ENCODE measurements at regions not wholly inside any gene's neighbourhood (a gene's known extent, or its start where the extent isn't known, plus 50 kb on each side); places are given as distances from the start of the nearest gene placed in this dataset.

DNA sequence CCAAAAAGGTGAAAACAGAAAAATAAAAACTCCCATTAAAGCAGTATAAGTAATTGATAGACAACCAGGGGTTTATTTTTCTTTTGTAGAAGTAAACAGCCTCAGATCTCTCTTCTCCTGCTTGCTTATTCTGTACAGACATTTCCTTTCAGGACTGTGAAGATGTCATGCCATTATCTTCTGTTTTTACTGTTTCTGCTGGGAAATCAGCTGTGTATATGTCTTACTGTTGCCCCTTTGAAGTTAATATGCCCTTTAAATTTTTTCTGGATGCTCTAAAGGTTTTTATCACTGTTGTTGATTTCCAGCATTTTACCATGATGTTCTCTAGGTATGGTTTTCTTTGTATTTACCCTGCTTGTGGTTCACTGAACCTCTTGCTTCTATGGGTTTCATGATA is 199.5 kb downstream of the NXNL2 start:
- Mint-ChIP-seq H3K9me3 (peaks cover 0 to 10% of the 10 kb centered on the region in 2 donors), H3K4me3 (no peak overlapping the region), H3K4me1 (no peaks in the 10 kb centered on the region), H3K27me3 (ENCODE audit: low read depth in 2 of 2) (peaks cover 8 to 25% of the 10 kb centered on the region in 2 donors), H3K36me3 (no peaks in the 10 kb centered on the region), H3K27ac (no peak overlapping the region)
- Histone ChIP-seq H3K9me3 (ENCODE audit: control insufficient read depth, insufficient read depth, low read length) (no peaks in the 10 kb centered on the region), H3K4me1 (ENCODE audit: control insufficient read depth, insufficient read depth, low read length) (no peaks in the 10 kb centered on the region), H3K4me3 (ENCODE audit: low read length) (no peak overlapping the region), H3K27me3 (ENCODE audit: control insufficient read depth, insufficient read depth, low read length) (no peaks in the 10 kb centered on the region), H3K36me3 (ENCODE audit: control insufficient read depth, insufficient read depth, low read length) (no peaks in the 10 kb centered on the region), H3K27ac (ENCODE audit: low read length) (no peak overlapping the region)
- ATAC-seq (no peak), DNase-seq (no peak)
- intact Hi-C loops (cut with micrococcal nuclease), result no loop called here
- TF ChIP-seq, protein P1, sequence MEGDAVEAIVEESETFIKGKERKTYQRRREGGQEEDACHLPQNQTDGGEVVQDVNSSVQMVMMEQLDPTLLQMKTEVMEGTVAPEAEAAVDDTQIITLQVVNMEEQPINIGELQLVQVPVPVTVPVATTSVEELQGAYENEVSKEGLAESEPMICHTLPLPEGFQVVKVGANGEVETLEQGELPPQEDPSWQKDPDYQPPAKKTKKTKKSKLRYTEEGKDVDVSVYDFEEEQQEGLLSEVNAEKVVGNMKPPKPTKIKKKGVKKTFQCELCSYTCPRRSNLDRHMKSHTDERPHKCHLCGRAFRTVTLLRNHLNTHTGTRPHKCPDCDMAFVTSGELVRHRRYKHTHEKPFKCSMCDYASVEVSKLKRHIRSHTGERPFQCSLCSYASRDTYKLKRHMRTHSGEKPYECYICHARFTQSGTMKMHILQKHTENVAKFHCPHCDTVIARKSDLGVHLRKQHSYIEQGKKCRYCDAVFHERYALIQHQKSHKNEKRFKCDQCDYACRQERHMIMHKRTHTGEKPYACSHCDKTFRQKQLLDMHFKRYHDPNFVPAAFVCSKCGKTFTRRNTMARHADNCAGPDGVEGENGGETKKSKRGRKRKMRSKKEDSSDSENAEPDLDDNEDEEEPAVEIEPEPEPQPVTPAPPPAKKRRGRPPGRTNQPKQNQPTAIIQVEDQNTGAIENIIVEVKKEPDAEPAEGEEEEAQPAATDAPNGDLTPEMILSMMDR (IDR thresholded peaks at IDR 0.05), result no peak

DNA sequence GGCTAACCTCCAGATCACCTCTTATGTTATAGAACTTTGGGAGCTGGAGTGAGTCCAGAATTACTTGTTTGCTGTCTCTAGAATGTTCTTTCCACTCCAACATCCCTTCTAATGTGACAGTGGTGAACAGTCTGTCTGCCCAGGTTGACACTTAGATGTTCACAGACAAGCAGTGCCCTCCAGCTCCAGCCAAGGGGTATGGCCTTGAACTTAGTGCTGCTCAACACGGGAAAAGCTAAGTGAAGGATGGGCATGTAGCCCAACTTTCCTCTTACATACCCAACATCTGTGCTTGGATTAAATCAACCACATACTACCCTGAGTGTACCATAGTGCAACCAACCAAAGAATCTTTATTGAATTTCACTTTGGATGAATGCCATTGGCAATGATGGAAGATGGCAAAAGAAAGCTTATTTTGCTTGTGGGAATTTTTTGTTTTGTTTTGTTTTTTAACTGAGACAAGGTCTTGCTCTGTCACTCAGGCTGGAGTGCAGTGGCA is 201.2 kb downstream of the NXNL2 start:
- intact Hi-C loops (cut with micrococcal nuclease), result no loop called here
- Mint-ChIP-seq H3K4me1 (no peaks in the 10 kb centered on the region), H3K4me3 (no peak overlapping the region), H3K9me3 (no peaks in the 10 kb centered on the region), H3K27me3 (ENCODE audit: low read depth in 2 of 2) (peaks cover 8 to 30% of the 10 kb centered on the region in 2 donors), H3K36me3 (no peaks in the 10 kb centered on the region), H3K27ac (no peak overlapping the region)
- H3K27ac ChIP-seq (ENCODE audit: low read length), result no peak overlapping the region
- TF ChIP-seq, protein P1 (IDR thresholded peaks at IDR 0.05), result no peak
- WGBS (ENCODE audit: insufficient coverage), result 73% methylated on average over 1 of the region's 1 CpG
- H3K9me3 ChIP-seq (ENCODE audit: control insufficient read depth, insufficient read depth, low read length), result no peaks in the 10 kb centered on the region
- DNase-seq, result no peak
- no peak for ATAC-seq
- H3K4me1 ChIP-seq (ENCODE audit: control insufficient read depth, insufficient read depth, low read length), result no peaks in the 10 kb centered on the region
- H3K27me3 ChIP-seq (ENCODE audit: control insufficient read depth, insufficient read depth, low read length), result no peaks in the 10 kb centered on the region
- H3K4me3 ChIP-seq (ENCODE audit: low read length), result no peak overlapping the region
- H3K36me3 ChIP-seq (ENCODE audit: control insufficient read depth, insufficient read depth, low read length), result no peaks in the 10 kb centered on the region

DNA sequence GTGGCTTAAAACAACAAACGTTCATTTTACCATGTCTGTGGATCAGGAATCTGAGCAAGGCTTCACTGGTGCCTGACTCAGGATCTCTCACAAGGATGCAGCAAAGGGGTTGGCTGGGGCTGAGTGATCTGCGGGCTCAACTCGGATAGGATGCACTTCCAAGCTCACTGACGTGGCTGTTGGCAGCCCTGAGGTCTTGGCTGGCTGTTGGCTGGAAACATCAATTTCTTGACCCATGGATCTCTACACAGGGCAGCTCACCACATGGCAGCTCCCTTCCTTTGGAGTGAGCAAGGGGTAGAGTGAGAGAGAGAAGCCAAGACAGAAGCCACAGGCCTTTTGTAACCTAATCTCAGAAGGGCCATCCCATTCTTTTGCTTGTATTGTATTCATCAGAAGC is 202.1 kb downstream of the NXNL2 start:
- no peaks in the 10 kb centered on the region for H3K36me3 Mint-ChIP-seq
- no peaks in the 10 kb centered on the region for H3K4me1 ChIP-seq (ENCODE audit: control insufficient read depth, insufficient read depth, low read length)
- H3K4me1 Mint-ChIP-seq, result no peaks in the 10 kb centered on the region
- no peaks in the 10 kb centered on the region for H3K9me3 ChIP-seq (ENCODE audit: control insufficient read depth, insufficient read depth, low read length)
- H3K27me3 ChIP-seq (ENCODE audit: control insufficient read depth, insufficient read depth, low read length), result no peaks in the 10 kb centered on the region
- no peak overlapping the region for H3K4me3 Mint-ChIP-seq
- H3K9me3 Mint-ChIP-seq, result no peaks in the 10 kb centered on the region
- TF ChIP-seq, protein P1 (IDR thresholded peaks at IDR 0.05), result no peak
- H3K27ac Mint-ChIP-seq, result no peak overlapping the region
- no peak overlapping the region for H3K4me3 ChIP-seq (ENCODE audit: low read length)
- WGBS (ENCODE audit: insufficient coverage), result 90% methylated on average over 4 of the region's 4 CpGs
- intact Hi-C loops (cut with micrococcal nuclease), result no loop called here
- no peak overlapping the region for H3K27ac ChIP-seq (ENCODE audit: low read length)
- peaks cover 5 to 27% of the 10 kb centered on the region in 2 donors for H3K27me3 Mint-ChIP-seq (ENCODE audit: low read depth in 2 of 2)
- ATAC-seq (no peak), DNase-seq (no peak)
- H3K36me3 ChIP-seq (ENCODE audit: control insufficient read depth, insufficient read depth, low read length), result no peaks in the 10 kb centered on the region

DNA sequence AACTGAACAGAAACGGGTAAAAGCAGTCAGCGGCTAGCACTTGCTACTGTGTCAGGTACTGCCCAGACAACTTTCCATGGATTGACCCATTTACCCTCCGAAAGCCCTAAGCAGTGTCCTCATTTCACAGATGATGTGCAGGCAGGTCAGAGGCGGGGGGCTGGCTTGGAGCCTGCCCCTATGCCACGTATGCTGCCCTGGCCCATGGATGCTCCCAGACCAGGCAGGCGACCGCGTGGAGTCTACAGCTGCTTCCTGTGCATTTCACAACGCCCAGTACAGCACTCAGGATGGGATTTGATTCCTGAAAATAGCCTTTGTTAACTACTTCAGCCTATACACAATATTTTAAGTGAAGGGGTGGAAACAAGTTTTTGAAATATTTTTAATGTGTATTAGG is 202.9 kb downstream of the NXNL2 start:
- Histone ChIP-seq H3K27ac (ENCODE audit: low read length) (no peak overlapping the region), H3K9me3 (ENCODE audit: control insufficient read depth, insufficient read depth, low read length) (no peaks in the 10 kb centered on the region), H3K4me3 (ENCODE audit: low read length) (no peak overlapping the region), H3K36me3 (ENCODE audit: control insufficient read depth, insufficient read depth, low read length) (no peaks in the 10 kb centered on the region), H3K4me1 (ENCODE audit: control insufficient read depth, insufficient read depth, low read length) (no peaks in the 10 kb centered on the region), H3K27me3 (ENCODE audit: control insufficient read depth, insufficient read depth, low read length) (no peaks in the 10 kb centered on the region)
- no peak for ATAC-seq
- no peaks in the 10 kb centered on the region for H3K4me1 Mint-ChIP-seq
- H3K27ac Mint-ChIP-seq, result no peak overlapping the region
- peaks cover 4 to 23% of the 10 kb centered on the region in 2 donors for H3K27me3 Mint-ChIP-seq (ENCODE audit: low read depth in 2 of 2)
- DNase-seq, result no peak
- H3K4me3 Mint-ChIP-seq, result no peak overlapping the region
- no peaks in the 10 kb centered on the region for H3K9me3 Mint-ChIP-seq
- TF ChIP-seq, protein P1 (IDR thresholded peaks at IDR 0.05), result no peak
- no peaks in the 10 kb centered on the region for H3K36me3 Mint-ChIP-seq
- WGBS (ENCODE audit: insufficient coverage), result 51% methylated on average over 9 of the region's 9 CpGs
- intact Hi-C loops (cut with micrococcal nuclease), result no loop called here
